ENCODE measurements at regions not wholly inside any gene's neighbourhood (a gene's known extent, or its start where the extent isn't known, plus 50 kb on each side); places are given as distances from the start of the nearest gene placed in this dataset.
"Not testable (repeated sequence)": the region's sequence is repeated elsewhere in the genome, so short reads cannot be mapped to it uniquely, and the experiment has no call there.

- H3K4me3 ChIP-seq (replicated peaks; ENCODE audit: insufficient read depth, low read length): no peak overlapping the region
- H3K27ac ChIP-seq (replicated peaks): no peak overlapping the region
- no peaks in the 10 kb centered on the region for H3K27me3 ChIP-seq (ENCODE audit: insufficient read depth, poor library complexity, severe bottlenecking)
- DNase-seq (ENCODE audit: low read depth in 1 of 2, low spot score in 1 of 2): no peak
- TF ChIP-seq POLR2AphosphoS5 (IDR thresholded peaks at IDR 0.05; ENCODE audit: low read depth) (no peak), GABPA (IDR thresholded peaks at IDR 0.05; ENCODE audit: low read depth) (no peak), SPI1 (IDR thresholded peaks at IDR 0.05; ENCODE audit: borderline replicate concordance, low read depth) (no peak)
- TF ChIP-seq, protein P1, sequence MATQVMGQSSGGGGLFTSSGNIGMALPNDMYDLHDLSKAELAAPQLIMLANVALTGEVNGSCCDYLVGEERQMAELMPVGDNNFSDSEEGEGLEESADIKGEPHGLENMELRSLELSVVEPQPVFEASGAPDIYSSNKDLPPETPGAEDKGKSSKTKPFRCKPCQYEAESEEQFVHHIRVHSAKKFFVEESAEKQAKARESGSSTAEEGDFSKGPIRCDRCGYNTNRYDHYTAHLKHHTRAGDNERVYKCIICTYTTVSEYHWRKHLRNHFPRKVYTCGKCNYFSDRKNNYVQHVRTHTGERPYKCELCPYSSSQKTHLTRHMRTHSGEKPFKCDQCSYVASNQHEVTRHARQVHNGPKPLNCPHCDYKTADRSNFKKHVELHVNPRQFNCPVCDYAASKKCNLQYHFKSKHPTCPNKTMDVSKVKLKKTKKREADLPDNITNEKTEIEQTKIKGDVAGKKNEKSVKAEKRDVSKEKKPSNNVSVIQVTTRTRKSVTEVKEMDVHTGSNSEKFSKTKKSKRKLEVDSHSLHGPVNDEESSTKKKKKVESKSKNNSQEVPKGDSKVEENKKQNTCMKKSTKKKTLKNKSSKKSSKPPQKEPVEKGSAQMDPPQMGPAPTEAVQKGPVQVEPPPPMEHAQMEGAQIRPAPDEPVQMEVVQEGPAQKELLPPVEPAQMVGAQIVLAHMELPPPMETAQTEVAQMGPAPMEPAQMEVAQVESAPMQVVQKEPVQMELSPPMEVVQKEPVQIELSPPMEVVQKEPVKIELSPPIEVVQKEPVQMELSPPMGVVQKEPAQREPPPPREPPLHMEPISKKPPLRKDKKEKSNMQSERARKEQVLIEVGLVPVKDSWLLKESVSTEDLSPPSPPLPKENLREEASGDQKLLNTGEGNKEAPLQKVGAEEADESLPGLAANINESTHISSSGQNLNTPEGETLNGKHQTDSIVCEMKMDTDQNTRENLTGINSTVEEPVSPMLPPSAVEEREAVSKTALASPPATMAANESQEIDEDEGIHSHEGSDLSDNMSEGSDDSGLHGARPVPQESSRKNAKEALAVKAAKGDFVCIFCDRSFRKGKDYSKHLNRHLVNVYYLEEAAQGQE (IDR thresholded peaks at IDR 0.05; ENCODE audit: insufficient replicate concordance, low read depth): no peak
- TF ChIP-seq, protein P2, sequence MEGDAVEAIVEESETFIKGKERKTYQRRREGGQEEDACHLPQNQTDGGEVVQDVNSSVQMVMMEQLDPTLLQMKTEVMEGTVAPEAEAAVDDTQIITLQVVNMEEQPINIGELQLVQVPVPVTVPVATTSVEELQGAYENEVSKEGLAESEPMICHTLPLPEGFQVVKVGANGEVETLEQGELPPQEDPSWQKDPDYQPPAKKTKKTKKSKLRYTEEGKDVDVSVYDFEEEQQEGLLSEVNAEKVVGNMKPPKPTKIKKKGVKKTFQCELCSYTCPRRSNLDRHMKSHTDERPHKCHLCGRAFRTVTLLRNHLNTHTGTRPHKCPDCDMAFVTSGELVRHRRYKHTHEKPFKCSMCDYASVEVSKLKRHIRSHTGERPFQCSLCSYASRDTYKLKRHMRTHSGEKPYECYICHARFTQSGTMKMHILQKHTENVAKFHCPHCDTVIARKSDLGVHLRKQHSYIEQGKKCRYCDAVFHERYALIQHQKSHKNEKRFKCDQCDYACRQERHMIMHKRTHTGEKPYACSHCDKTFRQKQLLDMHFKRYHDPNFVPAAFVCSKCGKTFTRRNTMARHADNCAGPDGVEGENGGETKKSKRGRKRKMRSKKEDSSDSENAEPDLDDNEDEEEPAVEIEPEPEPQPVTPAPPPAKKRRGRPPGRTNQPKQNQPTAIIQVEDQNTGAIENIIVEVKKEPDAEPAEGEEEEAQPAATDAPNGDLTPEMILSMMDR (IDR thresholded peaks at IDR 0.05; ENCODE audit: insufficient read depth, low read length): no peak
These were observed 249.6 kb upstream of the KLF3 start for GRCh38 chr4:38414410-38414809.

DNA sequence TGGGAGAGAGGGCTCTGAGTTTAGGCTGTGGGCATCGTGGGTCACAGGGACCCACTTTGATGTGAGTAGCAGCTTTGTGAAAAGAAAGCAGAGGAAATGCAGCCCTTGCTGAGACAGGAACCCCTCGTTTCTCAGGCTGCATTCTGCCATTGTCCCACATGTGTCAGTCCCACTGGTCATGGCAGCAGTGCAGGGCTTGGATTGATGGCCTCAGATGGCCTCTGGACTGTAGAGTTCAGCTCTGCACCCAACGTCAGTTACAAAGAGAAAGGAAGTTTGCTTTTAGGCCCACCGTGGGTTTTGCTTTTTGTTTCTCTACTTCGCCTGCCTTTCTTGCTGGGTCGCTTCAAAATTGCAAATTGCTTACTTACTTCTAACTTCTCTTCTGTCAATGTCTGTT lies 248.3 kb upstream of the KLF3 start:
- no peak overlapping the region for H3K27ac ChIP-seq (replicated peaks)
- no peaks in the 10 kb centered on the region for H3K27me3 ChIP-seq (ENCODE audit: insufficient read depth, poor library complexity, severe bottlenecking)
- no peak for DNase-seq (ENCODE audit: low read depth in 1 of 2, low spot score in 1 of 2)
- no peak overlapping the region for H3K4me3 ChIP-seq (replicated peaks; ENCODE audit: insufficient read depth, low read length)
- TF ChIP-seq, protein P1 (IDR thresholded peaks at IDR 0.05; ENCODE audit: insufficient replicate concordance, low read depth): no peak
- TF ChIP-seq POLR2AphosphoS5 (IDR thresholded peaks at IDR 0.05; ENCODE audit: low read depth) (no peak), SPI1 (IDR thresholded peaks at IDR 0.05; ENCODE audit: borderline replicate concordance, low read depth) (no peak), GABPA (IDR thresholded peaks at IDR 0.05; ENCODE audit: low read depth) (no peak)
- TF ChIP-seq, protein P2 (IDR thresholded peaks at IDR 0.05; ENCODE audit: insufficient read depth, low read length): no peak

DNA sequence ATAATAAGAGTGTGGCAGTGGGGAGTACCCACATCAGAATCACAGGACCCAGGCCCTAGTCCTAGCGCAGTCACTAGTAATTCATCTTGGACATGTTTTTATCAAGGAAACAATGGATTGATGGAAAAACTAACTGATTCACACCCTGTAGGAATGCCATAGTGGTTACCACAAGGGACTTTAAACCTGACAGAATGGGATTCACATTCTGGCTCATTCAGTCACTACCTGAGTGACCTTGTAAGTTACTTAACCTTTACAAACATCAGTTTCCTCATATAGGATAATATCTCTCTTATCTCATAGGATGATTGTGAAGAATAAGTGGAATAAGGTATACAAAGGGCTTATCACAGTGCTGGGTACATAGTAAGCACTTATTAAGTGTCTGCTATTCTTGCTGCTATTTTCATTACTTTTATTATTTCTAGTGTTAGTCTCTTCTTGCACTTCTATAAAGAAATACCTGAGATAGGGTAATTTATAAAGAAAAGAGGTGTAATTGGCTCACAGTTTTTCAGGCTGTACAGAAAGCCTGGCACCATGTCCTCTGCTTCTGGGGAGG lies 247.5 kb upstream of the KLF3 start:
- no peak for DNase-seq (ENCODE audit: low read depth in 1 of 2, low spot score in 1 of 2)
- TF ChIP-seq SPI1 (IDR thresholded peaks at IDR 0.05; ENCODE audit: borderline replicate concordance, low read depth) (no peak), GABPA (IDR thresholded peaks at IDR 0.05; ENCODE audit: low read depth) (no peak), POLR2AphosphoS5 (IDR thresholded peaks at IDR 0.05; ENCODE audit: low read depth) (no peak)
- TF ChIP-seq, protein P1 (IDR thresholded peaks at IDR 0.05; ENCODE audit: insufficient replicate concordance, low read depth): no peak
- TF ChIP-seq, protein P2 (IDR thresholded peaks at IDR 0.05; ENCODE audit: insufficient read depth, low read length): no peak
- no peak overlapping the region for H3K27ac ChIP-seq (replicated peaks)

GRCh38 chr4:38420254-38420653 lies 243.7 kb upstream of the KLF3 start:
- H3K4me3 ChIP-seq (replicated peaks; ENCODE audit: insufficient read depth, low read length); DNase-seq (ENCODE audit: low read depth in 1 of 2, low spot score in 1 of 2); H3K27ac ChIP-seq (replicated peaks); H3K27me3 ChIP-seq (ENCODE audit: insufficient read depth, poor library complexity, severe bottlenecking): not testable (repeated sequence)

More for the DNA sequence above, 247.5 kb upstream of the KLF3 start:
- no peaks in the 10 kb centered on the region for H3K27me3 ChIP-seq (ENCODE audit: insufficient read depth, poor library complexity, severe bottlenecking)
- no peak overlapping the region for H3K4me3 ChIP-seq (replicated peaks; ENCODE audit: insufficient read depth, low read length)

All from HL-60 (cell line).